ENCODE measurements at regions not wholly inside any gene's neighbourhood (a gene's known extent, or its start where the extent isn't known, plus 50 kb on each side); places are given as distances from the start of the nearest gene placed in this dataset.

DNA sequence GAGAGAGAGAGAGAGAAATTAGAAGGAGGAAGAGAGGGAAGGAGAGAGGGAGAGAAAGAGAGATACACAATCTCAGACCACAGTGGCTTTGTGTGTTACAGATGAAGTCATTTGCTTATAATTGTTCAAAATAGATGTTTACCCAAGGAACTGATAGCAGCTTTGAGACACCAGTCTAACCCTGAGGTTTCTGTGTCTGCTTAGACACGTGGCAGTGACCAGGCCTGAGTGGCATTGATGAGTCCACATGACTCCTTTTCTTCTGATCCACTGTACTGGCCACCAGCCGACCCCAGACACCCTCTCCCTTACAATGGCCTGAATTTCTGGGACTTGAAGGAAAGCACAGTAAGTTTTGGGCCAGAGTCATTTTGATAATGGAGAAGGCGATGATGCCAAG lies 104.9 kb downstream of the DUSP10 start:
- in situ Hi-C loops (cut with MboI; ENCODE audit: low sequenced_read_pairs): no loop called here

GRCh38 chr1:221637641-221638041 lies 104.2 kb downstream of the DUSP10 start:
- in situ Hi-C loops (cut with MboI; ENCODE audit: low sequenced_read_pairs): no loop called here

- in situ Hi-C loops (cut with MboI; ENCODE audit: low sequenced_read_pairs): no loop called here
These were observed 103.3 kb downstream of the DUSP10 start for GRCh38 chr1:221638595-221638994.

DNA sequence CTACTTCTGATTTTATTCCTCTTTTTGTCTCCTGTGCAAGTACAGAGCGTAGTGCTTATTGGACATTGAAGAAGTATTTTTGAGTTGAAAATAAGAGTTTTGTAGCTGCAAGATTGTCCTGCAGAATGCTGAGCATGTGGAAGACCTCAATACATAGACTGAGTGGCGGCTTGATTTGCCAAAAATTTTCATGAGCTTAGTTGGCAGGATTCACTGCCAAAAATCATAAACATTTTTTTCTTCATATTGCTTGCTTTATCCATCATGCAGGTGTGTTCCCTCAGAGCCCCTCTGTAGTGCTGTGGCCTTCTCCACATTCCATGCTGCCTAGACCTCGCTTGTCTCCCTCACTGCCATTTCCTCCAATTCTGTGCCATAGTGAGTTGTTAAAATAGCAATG lies 100.1 kb downstream of the DUSP10 start:
- in situ Hi-C loops (cut with MboI; ENCODE audit: low sequenced_read_pairs): no loop called here

GRCh38 chr1:221643404-221644144 lies 98.3 kb downstream of the DUSP10 start:
- in situ Hi-C loops (cut with MboI; ENCODE audit: low sequenced_read_pairs): no loop called here

- in situ Hi-C loops (cut with MboI; ENCODE audit: low sequenced_read_pairs): no loop called here
These were observed 97.8 kb downstream of the DUSP10 start for GRCh38 chr1:221644145-221644448.

- in situ Hi-C loops (cut with MboI; ENCODE audit: low sequenced_read_pairs): no loop called here
These were observed 97.1 kb downstream of the DUSP10 start for GRCh38 chr1:221644663-221645258.

DNA sequence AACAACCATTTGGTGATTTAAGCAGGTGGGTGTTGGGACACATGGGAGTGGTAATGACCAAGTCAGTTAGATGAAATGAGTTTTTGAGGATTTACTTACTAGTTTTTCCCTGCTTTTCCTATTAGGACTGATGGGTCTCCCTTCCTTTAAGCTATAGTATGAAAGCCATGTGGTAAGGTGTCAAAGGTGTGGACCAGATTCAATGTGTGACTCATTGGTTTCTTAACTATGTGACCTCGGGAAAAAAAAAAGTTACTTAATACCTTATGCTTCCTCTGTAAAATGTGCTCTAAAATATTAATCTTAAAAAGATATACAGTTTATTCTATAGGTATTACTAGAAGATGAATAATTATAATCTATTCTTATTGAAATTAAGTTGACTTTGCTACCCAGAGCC lies 93.7 kb downstream of the DUSP10 start:
- in situ Hi-C loops (cut with MboI; ENCODE audit: low sequenced_read_pairs): no loop called here
